BE2C (cell line): ENCODE measurements at regions not wholly inside any gene's neighbourhood (a gene's known extent, or its start where the extent isn't known, plus 50 kb on each side); places are given as distances from the start of the nearest gene placed in this dataset.

ENCODE experiments used
- DNase-seq: peaks from one replicate; pipeline ENCODE4 v3.0.0-alpha.2; 2020
- H3K27me3 ChIP-seq: fragments of 250-450 bp; sonication (Bioruptor Pico); 2 replicates; pipeline ENCODE4 v1.5.1; 2020; ENCODE audit warnings: mild to moderate bottlenecking
- H3K36me3 ChIP-seq: fragments of 250-450 bp; sonication (Bioruptor Pico); 2 replicates; pipeline ENCODE4 v1.5.1; 2020; ENCODE audit warnings: mild to moderate bottlenecking
- H3K4me1 ChIP-seq: fragments of 250-450 bp; sonication (Bioruptor Pico); 2 replicates; pipeline ENCODE4 v1.5.1; 2020
- H3K4me3 ChIP-seq: 2 replicates; pipeline ENCODE4 v1.5.1; 2011; ENCODE audit warnings: low read depth, low read length
- H3K9me3 ChIP-seq: fragments of 250-450 bp; sonication (Bioruptor Pico); 2 replicates; pipeline ENCODE4 v1.5.1; 2020
- TF ChIP-seq, protein P1 (sequence below): IDR thresholded peaks from 2 replicates; pipeline ENCODE4 v1.5.1; 2012; ENCODE audit warnings: mild to moderate bottlenecking, low read depth, low read length

DNA sequence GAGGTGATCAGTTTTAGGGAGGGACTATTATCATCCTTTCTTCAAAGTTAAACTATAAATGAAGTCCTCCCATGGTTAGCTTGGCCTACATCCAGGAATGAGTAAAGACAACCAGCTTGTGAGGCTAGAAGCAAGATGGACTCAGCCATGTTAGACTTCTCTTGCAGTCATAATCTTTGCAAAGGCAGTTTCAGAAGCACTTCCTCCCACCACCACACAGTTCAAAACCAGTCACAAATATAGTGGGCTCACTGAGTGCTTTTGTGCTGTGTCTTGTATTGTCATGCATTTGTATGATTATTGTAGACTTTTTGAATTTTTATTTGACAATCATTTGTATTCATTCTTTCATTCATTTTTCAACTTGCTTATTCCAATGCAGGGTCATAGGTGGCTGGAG, 204.5 kb downstream of the ZNF674 start:
- no peak for DNase-seq
- Histone ChIP-seq H3K27me3 (no peaks in the 10 kb centered on the region), H3K9me3 (no peaks in the 10 kb centered on the region), H3K4me1 (no peaks in the 10 kb centered on the region), H3K4me3 (no peak overlapping the region), H3K36me3 (no peaks in the 10 kb centered on the region)
- TF ChIP-seq, protein P1, sequence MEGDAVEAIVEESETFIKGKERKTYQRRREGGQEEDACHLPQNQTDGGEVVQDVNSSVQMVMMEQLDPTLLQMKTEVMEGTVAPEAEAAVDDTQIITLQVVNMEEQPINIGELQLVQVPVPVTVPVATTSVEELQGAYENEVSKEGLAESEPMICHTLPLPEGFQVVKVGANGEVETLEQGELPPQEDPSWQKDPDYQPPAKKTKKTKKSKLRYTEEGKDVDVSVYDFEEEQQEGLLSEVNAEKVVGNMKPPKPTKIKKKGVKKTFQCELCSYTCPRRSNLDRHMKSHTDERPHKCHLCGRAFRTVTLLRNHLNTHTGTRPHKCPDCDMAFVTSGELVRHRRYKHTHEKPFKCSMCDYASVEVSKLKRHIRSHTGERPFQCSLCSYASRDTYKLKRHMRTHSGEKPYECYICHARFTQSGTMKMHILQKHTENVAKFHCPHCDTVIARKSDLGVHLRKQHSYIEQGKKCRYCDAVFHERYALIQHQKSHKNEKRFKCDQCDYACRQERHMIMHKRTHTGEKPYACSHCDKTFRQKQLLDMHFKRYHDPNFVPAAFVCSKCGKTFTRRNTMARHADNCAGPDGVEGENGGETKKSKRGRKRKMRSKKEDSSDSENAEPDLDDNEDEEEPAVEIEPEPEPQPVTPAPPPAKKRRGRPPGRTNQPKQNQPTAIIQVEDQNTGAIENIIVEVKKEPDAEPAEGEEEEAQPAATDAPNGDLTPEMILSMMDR: no peak

DNA sequence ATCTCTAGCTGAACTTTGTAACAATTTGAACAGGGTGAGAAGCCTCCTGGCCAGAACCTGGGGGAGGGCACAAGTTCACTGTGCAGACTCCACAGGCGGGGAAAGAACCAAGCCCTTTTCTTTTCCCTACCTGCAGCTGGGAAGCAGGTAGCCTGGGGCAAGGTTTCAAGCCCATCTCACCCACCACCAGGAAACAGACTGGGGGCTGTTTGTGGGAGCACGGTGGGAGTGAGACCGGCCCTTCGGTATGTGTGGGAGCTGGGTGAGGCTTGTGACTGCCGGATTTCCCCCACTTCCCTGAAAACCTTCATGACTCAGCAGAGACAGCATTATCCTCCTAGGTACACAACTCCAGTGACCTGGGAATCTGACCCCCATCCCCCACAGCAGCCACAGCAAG, 211.7 kb downstream of the ZNF674 start:
- H3K4me1 ChIP-seq: no peaks in the 10 kb centered on the region
- TF ChIP-seq, protein P1: no peak
- H3K36me3 ChIP-seq: no peaks in the 10 kb centered on the region
- H3K4me3 ChIP-seq: no peak overlapping the region
- H3K9me3 ChIP-seq: no peaks in the 10 kb centered on the region
- H3K27me3 ChIP-seq: no peaks in the 10 kb centered on the region
- no peak for DNase-seq

DNA sequence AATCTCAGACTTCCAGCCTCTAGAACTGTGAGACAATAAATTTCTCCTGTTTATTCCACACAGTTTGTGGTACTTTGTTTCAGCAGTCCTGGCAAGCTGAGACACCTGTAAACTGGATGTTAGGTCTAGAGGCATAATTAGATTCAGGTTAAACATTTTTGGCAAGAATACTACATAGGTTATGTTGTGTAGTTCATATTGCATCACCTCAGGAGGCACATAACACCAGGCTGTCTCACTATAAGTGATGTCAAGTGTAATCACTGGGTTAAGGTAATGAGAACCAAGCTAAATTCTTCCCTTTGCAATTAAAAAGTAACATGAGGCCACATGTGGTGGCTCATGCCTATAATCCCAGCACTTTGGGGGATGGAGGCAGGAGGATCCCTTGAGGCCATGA, 214.2 kb downstream of the ZNF674 start:
- Histone ChIP-seq H3K4me3 (no peak overlapping the region), H3K36me3 (no peaks in the 10 kb centered on the region), H3K27me3 (no peaks in the 10 kb centered on the region), H3K9me3 (no peaks in the 10 kb centered on the region), H3K4me1 (no peaks in the 10 kb centered on the region)
- TF ChIP-seq, protein P1: no peak
- DNase-seq: no peak

DNA sequence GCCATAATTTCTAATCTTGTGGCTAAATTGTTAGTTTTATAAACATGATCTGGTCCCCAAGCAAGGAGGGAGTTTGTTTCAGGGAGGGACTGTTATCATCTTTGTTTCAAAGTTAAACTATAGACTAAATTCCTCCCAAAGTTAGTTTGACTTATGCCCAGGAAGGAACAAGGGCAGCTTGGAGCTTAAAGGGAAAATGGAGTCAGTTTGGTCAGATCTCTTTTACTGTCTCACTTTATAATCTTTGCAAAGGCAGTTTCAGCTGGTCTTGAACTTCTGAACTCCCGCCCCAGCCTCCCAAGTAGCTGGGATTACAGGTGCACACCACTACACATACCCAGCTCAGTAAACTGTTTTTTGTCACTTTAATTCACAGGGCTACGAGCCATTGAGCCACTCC, 214.7 kb downstream of the ZNF674 start:
- no peaks in the 10 kb centered on the region for H3K27me3 ChIP-seq
- H3K36me3 ChIP-seq: no peaks in the 10 kb centered on the region
- H3K4me1 ChIP-seq: no peaks in the 10 kb centered on the region
- DNase-seq: no peak
- TF ChIP-seq, protein P1: no peak
- no peaks in the 10 kb centered on the region for H3K9me3 ChIP-seq
- H3K4me3 ChIP-seq: no peak overlapping the region

DNA sequence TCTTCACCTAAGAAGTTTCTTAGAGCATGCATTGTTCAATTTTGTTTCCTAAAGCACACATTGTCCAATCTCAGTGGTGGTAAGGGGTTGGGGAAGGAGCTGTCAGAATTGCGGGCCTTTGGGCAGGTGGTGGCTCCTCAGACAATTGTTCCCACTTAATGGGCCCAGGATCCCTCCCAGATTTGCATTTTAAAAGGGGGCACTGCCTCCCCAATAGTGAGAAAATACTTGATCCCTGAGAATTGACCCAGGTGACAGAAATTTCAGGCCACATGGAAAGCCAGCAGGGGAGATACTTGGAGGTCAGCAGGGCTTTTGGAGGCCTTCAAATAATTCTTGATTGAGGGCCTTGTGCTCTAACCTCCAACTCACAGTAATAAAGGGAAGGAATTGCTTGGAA, 217.1 kb downstream of the ZNF674 start:
- H3K9me3 ChIP-seq: no peaks in the 10 kb centered on the region
- H3K4me3 ChIP-seq: no peak overlapping the region
- H3K4me1 ChIP-seq: no peaks in the 10 kb centered on the region
- TF ChIP-seq, protein P1: no peak
- no peak for DNase-seq
- H3K36me3 ChIP-seq: no peaks in the 10 kb centered on the region
- no peaks in the 10 kb centered on the region for H3K27me3 ChIP-seq

DNA sequence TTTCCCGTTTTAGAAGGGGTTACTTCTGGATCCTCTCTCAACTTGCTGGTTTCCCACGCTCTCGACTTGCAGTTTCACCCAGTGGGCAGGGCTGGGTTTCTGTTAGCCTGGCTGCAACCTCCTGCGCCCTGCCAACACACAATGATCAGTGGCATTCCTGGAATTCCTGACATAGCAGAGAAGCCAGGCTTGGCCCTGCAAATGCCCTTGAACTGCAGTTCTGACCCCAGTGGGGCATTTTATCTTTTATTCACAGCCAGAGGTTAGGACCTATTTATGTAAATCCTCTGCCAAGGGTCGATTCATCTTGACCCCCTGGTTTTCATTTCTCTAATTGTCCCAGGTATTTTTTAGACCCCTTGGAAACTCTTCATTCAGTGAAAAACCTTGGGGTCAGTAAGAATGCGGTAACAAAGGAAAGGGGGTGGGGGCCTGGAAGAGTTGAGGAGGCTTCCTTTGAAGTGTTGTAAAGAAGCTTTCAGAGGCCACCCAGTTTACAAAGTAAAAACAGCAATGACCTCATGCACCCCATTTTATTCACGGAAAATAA, 217.6 kb downstream of the ZNF674 start:
- TF ChIP-seq, protein P1: no peak
- Histone ChIP-seq H3K27me3 (no peaks in the 10 kb centered on the region), H3K4me3 (no peak overlapping the region), H3K36me3 (no peaks in the 10 kb centered on the region), H3K4me1 (no peaks in the 10 kb centered on the region), H3K9me3 (no peaks in the 10 kb centered on the region)
- DNase-seq: no peak
